Naive thymus-derived CD8-positive, alpha-beta T cell (primary cell): ENCODE measurements at regions not wholly inside any gene's neighbourhood (a gene's known extent, or its start where the extent isn't known, plus 50 kb on each side); places are given as distances from the start of the nearest gene placed in this dataset.
"Not testable (repeated sequence)": the region's sequence is repeated elsewhere in the genome, so short reads cannot be mapped to it uniquely, and the experiment has no call there.

ENCODE experiments used
- ATAC-seq, 2 donors: fragments of 150-1000 bp; cut with Tn5 transposase in 1 of 2; sonication (Bioruptor Pico), chemical (Tn5 transposase) in 1 of 2; 1 replicate in 1 of 2; 2 replicates in 1 of 2; pipeline ENCODE4 v1.10.0; 2021; ENCODE audit warnings: mild to moderate bottlenecking in 2 of 2, moderate library complexity in 2 of 2
- POLR2A ChIA-PET: fragments of 350-600 bp; sonication (Branson Sonifier 250); formaldehyde crosslinking; loops from one replicate; lab custom pipeline; 2021; ENCODE audit warnings: antibody characterized with exemption; lab: Charles Lee
- DNase-seq, 10 donors: peaks; one replicate each; pipeline versions ENCODE4 v3.0.0 to v3.0.0-alpha.2; 2020 to 2022
- H3K27ac Mint-ChIP-seq, 10 donors: one replicate each; pipeline ENCODE4 v1.8.0; 2020 to 2022; ENCODE audit warnings: mild to moderate bottlenecking in 10 of 10, mixed read lengths in 10 of 10, moderate library complexity in 4 of 10, inconsistent platforms in 1 of 10
- H3K27me3 Mint-ChIP-seq, 5 donors: one replicate each; pipeline ENCODE4 v1.8.0; 2021 to 2022; ENCODE audit warnings: mixed read lengths in 5 of 5
- H3K36me3 Mint-ChIP-seq, 3 donors: one replicate each; pipeline ENCODE4 v1.8.0; 2020 to 2022; ENCODE audit warnings: mixed read lengths in 3 of 3, mild to moderate bottlenecking in 2 of 3, inconsistent platforms in 1 of 3
- H3K4me1 Mint-ChIP-seq, 4 donors: one replicate each; pipeline ENCODE4 v1.8.0; 2021 to 2022; ENCODE audit warnings: mixed read lengths in 4 of 4
- H3K4me3 Mint-ChIP-seq, 10 donors: one replicate each; pipeline ENCODE4 v1.8.0; 2020 to 2022; ENCODE audit warnings: mild to moderate bottlenecking in 10 of 10, mixed read lengths in 10 of 10, moderate library complexity in 6 of 10, inconsistent platforms in 1 of 10
- H3K9me3 Mint-ChIP-seq, 9 donors: one replicate each; pipeline ENCODE4 v1.8.0; 2020 to 2022; ENCODE audit warnings: mixed read lengths in 9 of 9, mild to moderate bottlenecking in 3 of 9, inconsistent platforms in 1 of 9, moderate library complexity in 1 of 9

DNA sequence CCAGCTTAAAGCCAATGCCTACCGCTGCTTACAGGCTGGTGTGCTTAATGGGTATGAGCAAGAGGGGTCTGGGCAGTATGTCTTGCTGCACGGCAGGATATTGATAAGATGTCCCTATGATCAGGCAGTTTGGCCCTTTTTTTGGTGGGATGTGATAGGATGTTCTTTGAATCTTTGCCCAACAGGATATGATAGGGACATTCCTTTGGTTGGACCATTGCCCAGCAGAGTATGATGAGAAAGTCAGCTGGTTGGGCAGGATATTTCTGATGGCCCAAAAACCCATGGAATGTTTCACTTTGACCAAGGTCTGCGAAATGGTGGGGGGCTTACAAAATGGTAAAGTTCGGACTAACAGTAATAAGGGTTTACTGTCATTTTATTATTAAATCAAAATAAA, 1060.6 kb downstream of the STIM2 start:
- Mint-ChIP-seq H3K4me1 (no peaks in the 10 kb centered on the region), H3K4me3 (no peak overlapping the region), H3K36me3 (no peaks in the 10 kb centered on the region), H3K9me3 (peaks cover 0 to 22% (median 5%) of the 10 kb centered on the region in 9 donors), H3K27ac (no peak overlapping the region), H3K27me3 (no peaks in the 10 kb centered on the region)
- no peak for ATAC-seq
- DNase-seq = no peak
- POLR2A ChIA-PET = no interaction called here

GRCh38 chr4:27928761-27929540, 1068.3 kb downstream of the STIM2 start:
- Mint-ChIP-seq H3K4me1 (no peaks in the 10 kb centered on the region), H3K36me3 (no peaks in the 10 kb centered on the region), H3K4me3 (no peak overlapping the region), H3K9me3 (peaks cover 0 to 8% (median 0%) of the 10 kb centered on the region in 9 donors), H3K27ac (no peak overlapping the region), H3K27me3 (no peaks in the 10 kb centered on the region)
- DNase-seq (no peak), ATAC-seq (no peak)
- POLR2A ChIA-PET = no interaction called here

DNA sequence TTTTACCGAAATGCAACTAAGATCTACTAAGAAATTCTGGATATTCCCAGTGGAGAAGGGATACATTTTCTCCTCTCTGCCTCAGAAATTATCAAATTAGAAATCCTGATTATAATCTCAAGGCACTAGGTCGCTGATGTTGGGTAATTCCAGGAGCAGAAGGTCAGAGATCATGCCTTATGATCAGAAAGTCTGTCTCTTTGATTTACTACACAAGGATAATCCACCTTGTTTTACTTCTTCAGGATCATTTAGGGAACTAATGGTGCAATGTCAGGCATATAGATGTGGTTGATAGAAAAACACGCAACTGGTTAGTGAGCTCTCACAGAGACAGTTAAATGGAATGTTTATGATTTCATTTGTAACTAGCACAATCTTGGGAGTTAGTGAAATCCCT, 1069.7 kb downstream of the STIM2 start:
- no peak overlapping the region for H3K4me3 Mint-ChIP-seq
- POLR2A ChIA-PET = no interaction called here
- DNase-seq (no peak), ATAC-seq (no peak)
- no peaks in the 10 kb centered on the region for H3K27me3 Mint-ChIP-seq
- no peaks in the 10 kb centered on the region for H3K4me1 Mint-ChIP-seq
- H3K9me3 Mint-ChIP-seq = peaks cover 0 to 6% (median 2%) of the 10 kb centered on the region in 9 donors
- no peak overlapping the region for H3K27ac Mint-ChIP-seq
- no peaks in the 10 kb centered on the region for H3K36me3 Mint-ChIP-seq

GRCh38 chr4:27930976-27931375, 1070.3 kb downstream of the STIM2 start:
- POLR2A ChIA-PET = no interaction called here
- H3K27me3 Mint-ChIP-seq = no peaks in the 10 kb centered on the region
- DNase-seq = no peak
- H3K9me3 Mint-ChIP-seq = peaks cover 0 to 12% (median 2%) of the 10 kb centered on the region in 9 donors
- no peaks in the 10 kb centered on the region for H3K4me1 Mint-ChIP-seq
- ATAC-seq = no peak
- H3K36me3 Mint-ChIP-seq = no peaks in the 10 kb centered on the region
- no peak overlapping the region for H3K4me3 Mint-ChIP-seq
- H3K27ac Mint-ChIP-seq = no peak overlapping the region

DNA sequence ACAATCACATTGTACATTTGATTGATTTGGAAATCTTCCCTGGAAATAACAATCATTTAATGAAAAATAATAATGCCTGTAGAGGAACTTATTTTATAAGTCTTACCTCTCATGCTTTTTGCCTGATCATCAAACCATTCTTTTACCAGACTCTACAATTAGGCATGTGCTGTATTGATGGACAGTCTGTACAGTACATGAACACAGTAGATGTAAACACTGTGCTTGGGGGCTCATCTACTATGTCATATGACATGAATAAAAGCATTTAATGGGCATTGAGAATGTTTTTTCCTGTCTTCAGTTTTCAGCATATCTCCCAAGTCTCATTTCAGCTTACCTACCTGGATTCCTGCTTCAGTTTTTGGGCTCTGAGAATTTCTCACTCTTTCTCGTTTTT, 1070.9 kb downstream of the STIM2 start:
- Mint-ChIP-seq H3K4me3 (no peak overlapping the region), H3K4me1 (no peaks in the 10 kb centered on the region), H3K36me3 (no peaks in the 10 kb centered on the region), H3K27ac (no peak overlapping the region), H3K9me3 (peaks cover 0 to 14% (median under 1%) of the 10 kb centered on the region in 9 donors), H3K27me3 (no peaks in the 10 kb centered on the region)
- POLR2A ChIA-PET = no interaction called here
- DNase-seq (no peak), ATAC-seq (no peak)

GRCh38 chr4:27934871-27935270, 1074.2 kb downstream of the STIM2 start:
- POLR2A ChIA-PET = no interaction called here
- H3K27me3 Mint-ChIP-seq = no peaks in the 10 kb centered on the region

GRCh38 chr4:27946799-27947198, 1086.2 kb downstream of the STIM2 start:
- no peaks in the 10 kb centered on the region for H3K36me3 Mint-ChIP-seq

More at GRCh38 chr4:27934871-27935270, 1074.2 kb downstream of the STIM2 start:
- H3K36me3 Mint-ChIP-seq = no peaks in the 10 kb centered on the region
- H3K27ac Mint-ChIP-seq = no peak overlapping the region
- ATAC-seq (no peak), DNase-seq (no peak)
- H3K4me3 Mint-ChIP-seq = no peak overlapping the region
- peaks cover 0 to 29% (median 2%) of the 10 kb centered on the region in 9 donors for H3K9me3 Mint-ChIP-seq
- no peaks in the 10 kb centered on the region for H3K4me1 Mint-ChIP-seq

GRCh38 chr4:27947302-27947701, 1086.7 kb downstream of the STIM2 start:
- POLR2A ChIA-PET = no interaction called here
- H3K9me3 Mint-ChIP-seq = peaks cover 0 to 16% (median 2%) of the 10 kb centered on the region in 9 donors
- no peak overlapping the region for H3K4me3 Mint-ChIP-seq
- H3K27ac Mint-ChIP-seq = no peak overlapping the region
- H3K36me3 Mint-ChIP-seq = no peaks in the 10 kb centered on the region
- ATAC-seq (no peak), DNase-seq (no peak)
- H3K27me3 Mint-ChIP-seq = no peaks in the 10 kb centered on the region
- no peaks in the 10 kb centered on the region for H3K4me1 Mint-ChIP-seq

More at GRCh38 chr4:27946799-27947198, 1086.2 kb downstream of the STIM2 start:
- no peak for ATAC-seq
- POLR2A ChIA-PET = no interaction called here
- Mint-ChIP-seq H3K27ac (no peak overlapping the region), H3K4me1 (no peaks in the 10 kb centered on the region), H3K9me3 (peaks cover 0 to 16% (median 2%) of the 10 kb centered on the region in 9 donors), H3K27me3 (no peaks in the 10 kb centered on the region), H3K4me3 (no peak overlapping the region)
- no peak for DNase-seq

- DNase-seq = no peak
Observed at GRCh38 chr4:27964095-27964494, 1103.5 kb downstream of the STIM2 start.

GRCh38 chr4:27966664-27967063, 1106.0 kb downstream of the STIM2 start:
- no peaks in the 10 kb centered on the region for H3K36me3 Mint-ChIP-seq
- POLR2A ChIA-PET = no interaction called here
- no peak overlapping the region for H3K27ac Mint-ChIP-seq
- ATAC-seq = no peak
- no peak for DNase-seq
- H3K4me1 Mint-ChIP-seq = no peaks in the 10 kb centered on the region
- H3K27me3 Mint-ChIP-seq = no peaks in the 10 kb centered on the region
- no peak overlapping the region for H3K4me3 Mint-ChIP-seq
- peaks cover 0 to 15% (median 2%) of the 10 kb centered on the region in 9 donors for H3K9me3 Mint-ChIP-seq

More at GRCh38 chr4:27964095-27964494, 1103.5 kb downstream of the STIM2 start:
- Mint-ChIP-seq H3K36me3 (no peaks in the 10 kb centered on the region), H3K27ac (no peak overlapping the region), H3K9me3 (peaks cover 0 to 18% (median under 1%) of the 10 kb centered on the region in 9 donors), H3K4me1 (no peaks in the 10 kb centered on the region), H3K4me3 (no peak overlapping the region), H3K27me3 (no peaks in the 10 kb centered on the region)
- ATAC-seq = no peak
- POLR2A ChIA-PET = no interaction called here

DNA sequence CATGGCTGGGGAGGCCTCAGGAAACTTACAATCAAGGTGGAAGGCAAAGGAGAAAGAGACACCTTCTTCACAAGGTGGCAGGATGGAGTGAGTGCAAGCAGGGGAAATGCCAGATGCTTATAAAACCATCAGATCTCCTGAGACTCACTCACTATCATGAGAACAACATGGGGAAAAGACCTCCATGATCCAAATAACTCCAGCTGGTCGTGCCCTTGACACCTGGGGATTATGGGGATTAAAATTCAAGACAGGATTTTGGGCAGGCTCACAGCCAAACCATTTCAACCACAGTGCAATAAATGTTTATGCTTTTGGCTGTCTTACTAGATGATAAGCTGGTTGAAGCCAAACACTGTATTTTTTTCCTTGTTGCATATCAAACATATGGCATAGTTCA, 1112.4 kb downstream of the STIM2 start:
- no peak for ATAC-seq
- no peak for DNase-seq
- no peak overlapping the region for H3K4me3 Mint-ChIP-seq
- POLR2A ChIA-PET = no interaction called here
- H3K36me3 Mint-ChIP-seq = no peaks in the 10 kb centered on the region
- H3K27ac Mint-ChIP-seq = no peak overlapping the region
- peaks cover 0 to 2% (median 0%) of the 10 kb centered on the region in 4 donors for H3K4me1 Mint-ChIP-seq
- no peaks in the 10 kb centered on the region for H3K27me3 Mint-ChIP-seq
- H3K9me3 Mint-ChIP-seq = peaks cover 0 to 31% (median 6%) of the 10 kb centered on the region in 9 donors

- Mint-ChIP-seq H3K9me3 (peaks cover 0 to 32% (median 6%) of the 10 kb centered on the region in 9 donors), H3K4me1 (peaks cover 0 to 2% (median 0%) of the 10 kb centered on the region in 4 donors), H3K4me3 (no peak overlapping the region), H3K36me3 (no peaks in the 10 kb centered on the region), H3K27ac (no peak overlapping the region), H3K27me3 (no peaks in the 10 kb centered on the region)
- no peak for DNase-seq
- ATAC-seq = no peak
- POLR2A ChIA-PET = no interaction called here
Observed at GRCh38 chr4:27973700-27974099, 1113.1 kb downstream of the STIM2 start.

DNA sequence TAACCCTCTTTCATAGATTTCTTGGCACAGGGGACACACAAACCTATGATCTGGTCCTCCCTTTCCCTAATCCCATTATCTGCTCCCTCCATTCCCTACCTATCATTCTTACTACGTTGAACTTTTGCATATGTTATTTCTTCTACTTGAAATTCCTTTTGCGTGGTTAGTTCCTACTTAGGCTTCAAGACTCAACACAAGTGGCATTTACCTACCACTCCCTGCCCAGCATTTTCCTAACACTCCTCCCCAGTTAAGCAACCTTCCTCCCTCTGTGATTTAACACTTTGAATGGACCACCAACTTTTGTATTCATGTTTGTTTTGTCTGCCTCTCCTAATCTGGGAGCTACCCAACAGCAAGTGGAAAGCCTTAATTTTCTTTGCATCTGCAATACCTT, 1113.7 kb downstream of the STIM2 start:
- ATAC-seq = no peak
- Mint-ChIP-seq H3K36me3 (no peaks in the 10 kb centered on the region), H3K27me3 (no peaks in the 10 kb centered on the region), H3K4me1 (peaks cover 0 to 3% (median 0%) of the 10 kb centered on the region in 4 donors), H3K4me3 (no peak overlapping the region), H3K27ac (no peak overlapping the region), H3K9me3 (peaks cover 4 to 39% (median 9%) of the 10 kb centered on the region in 9 donors)
- no peak for DNase-seq
- POLR2A ChIA-PET = no interaction called here

DNA sequence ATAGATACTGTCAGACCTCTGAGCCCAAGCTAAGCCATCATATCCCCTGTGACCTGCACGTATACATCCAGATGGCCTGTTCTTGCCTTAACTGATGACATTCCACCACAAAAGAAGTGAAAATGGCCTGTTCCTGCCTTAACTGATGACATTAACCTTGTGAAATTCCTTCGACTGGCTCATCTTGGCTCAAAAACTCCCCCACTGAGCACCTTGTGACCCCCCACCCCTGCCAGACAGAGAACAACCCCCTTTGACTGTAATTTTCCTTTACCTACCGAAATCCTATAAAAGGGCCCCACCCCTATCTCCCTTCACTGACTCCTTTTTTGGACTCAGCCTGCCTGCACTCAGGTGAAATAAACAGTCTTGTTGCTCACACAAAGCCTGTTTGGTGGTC, 1114.2 kb downstream of the STIM2 start:
- ATAC-seq, POLR2A ChIA-PET, DNase-seq, H3K4me1 Mint-ChIP-seq, H3K27ac Mint-ChIP-seq, H3K4me3 Mint-ChIP-seq, H3K27me3 Mint-ChIP-seq, H3K36me3 Mint-ChIP-seq: not testable (repeated sequence)
- peaks cover 4 to 44% (median 10%) of the 10 kb centered on the region in 9 donors for H3K9me3 Mint-ChIP-seq
